ENCODE measurements at regions not wholly inside any gene's neighbourhood (a gene's known extent, or its start where the extent isn't known, plus 50 kb on each side); places are given as distances from the start of the nearest gene placed in this dataset.

DNA sequence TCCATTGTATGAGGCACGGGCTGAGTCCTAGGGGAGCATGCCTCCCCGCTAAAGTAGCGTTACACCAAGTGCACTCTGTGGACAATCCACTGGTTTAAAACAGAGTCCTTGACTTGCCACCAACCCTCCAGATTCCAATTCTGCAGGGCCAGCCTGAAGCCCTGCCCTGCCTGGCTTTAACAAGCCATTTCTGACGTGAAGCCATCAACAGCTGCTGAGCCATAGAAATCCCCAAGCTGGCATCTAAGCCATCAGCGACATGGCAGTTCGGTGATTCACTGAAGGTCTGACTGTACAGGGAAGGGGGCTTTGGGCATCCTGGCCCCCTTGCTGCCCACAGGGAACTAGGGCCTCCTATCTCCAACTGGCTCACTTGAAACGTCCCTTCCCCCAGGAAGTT, 265.7 kb downstream of the UACA start:
- WGBS (ENCODE audit: insufficient coverage, low coverage, low lambda C conversion rate, missing lambda C conversion rate), result 30% methylated on average over 2 of the region's 7 CpGs
- ATAC-seq (no peak), DNase-seq (no peak)
- no peak overlapping the region for H3K4me3 ChIP-seq
- H3K27ac ChIP-seq, result no peak overlapping the region
- H3K27me3 ChIP-seq, result no peaks in the 10 kb centered on the region
- no peaks in the 10 kb centered on the region for H3K9me3 ChIP-seq
- TF ChIP-seq CTCF (IDR thresholded peaks at IDR 0.05) (no peak), POLR2A (IDR thresholded peaks at IDR 0.05) (no peak)
- peaks cover 0 to 4% (median 2%) of the 10 kb centered on the region in 4 donors for H3K4me1 ChIP-seq
- no peaks in the 10 kb centered on the region for H3K36me3 ChIP-seq
- intact Hi-C loops (cut with DNase I), result loop anchor here in 1 of 2 donors (10.0 kb wide), 1 partner anchor 1023 kb away; no protein-coding TSS in a partner anchor

- H3K4me1 ChIP-seq, result peaks cover 0 to 4% (median 2%) of the 10 kb centered on the region in 4 donors
- WGBS (ENCODE audit: insufficient coverage, low coverage, low lambda C conversion rate, missing lambda C conversion rate), result no CpG with 5 or more reads among the region's 4 CpGs
- ATAC-seq, result no peak
- no peak for TF ChIP-seq POLR2A (IDR thresholded peaks at IDR 0.05)
- no peak for TF ChIP-seq CTCF (IDR thresholded peaks at IDR 0.05)
- H3K36me3 ChIP-seq, result no peaks in the 10 kb centered on the region
- no peak overlapping the region for H3K27ac ChIP-seq
- DNase-seq, result no peak
- intact Hi-C loops (cut with DNase I), result loop anchor here in 1 of 2 donors (10.0 kb wide), 1 partner anchor 1021 kb away; no protein-coding TSS in a partner anchor
- no peaks in the 10 kb centered on the region for H3K27me3 ChIP-seq
- no peaks in the 10 kb centered on the region for H3K9me3 ChIP-seq
- H3K4me3 ChIP-seq, result no peak overlapping the region
These were observed 267.3 kb downstream of the UACA start for GRCh38 chr15:70495991-70496599.

GRCh38 chr15:70494852-70495571, 268.3 kb downstream of the UACA start:
- Histone ChIP-seq H3K36me3 (no peaks in the 10 kb centered on the region), H3K27me3 (no peaks in the 10 kb centered on the region), H3K4me1 (peaks cover 0 to 4% (median 2%) of the 10 kb centered on the region in 4 donors), H3K9me3 (no peaks in the 10 kb centered on the region), H3K4me3 (no peak overlapping the region), H3K27ac (no peak overlapping the region)
- intact Hi-C loops (cut with DNase I), result loop anchor here in 1 of 2 donors (10.0 kb wide), 1 partner anchor 1020 kb away; no protein-coding TSS in a partner anchor
- no peak for DNase-seq
- 30% methylated on average over 4 of the region's 8 CpGs for WGBS (ENCODE audit: insufficient coverage, low coverage, low lambda C conversion rate, missing lambda C conversion rate)
- TF ChIP-seq CTCF (IDR thresholded peaks at IDR 0.05) (no peak), POLR2A (IDR thresholded peaks at IDR 0.05) (no peak)
- ATAC-seq, result no peak

- Histone ChIP-seq H3K9me3 (no peaks in the 10 kb centered on the region), H3K36me3 (no peaks in the 10 kb centered on the region), H3K27ac (no peak overlapping the region), H3K4me3 (no peak overlapping the region), H3K4me1 (peaks cover 0 to 4% (median 2%) of the 10 kb centered on the region in 4 donors), H3K27me3 (no peaks in the 10 kb centered on the region)
- TF ChIP-seq POLR2A (IDR thresholded peaks at IDR 0.05) (no peak), CTCF (IDR thresholded peaks at IDR 0.05) (no peak)
- intact Hi-C loops (cut with DNase I), result loop anchor here in 1 of 2 donors (10.0 kb wide), 1 partner anchor 1020 kb away; no protein-coding TSS in a partner anchor
- WGBS (ENCODE audit: insufficient coverage, low coverage, low lambda C conversion rate, missing lambda C conversion rate), result 80% methylated on average over 4 of the region's 4 CpGs
- ATAC-seq, result no peak
- no peak for DNase-seq
These were observed 268.9 kb downstream of the UACA start for GRCh38 chr15:70494517-70494851.
